Neural cell (in vitro differentiated cells): ENCODE measurements at regions not wholly inside any gene's neighbourhood (a gene's known extent, or its start where the extent isn't known, plus 50 kb on each side); places are given as distances from the start of the nearest gene placed in this dataset.

Source experiments
- H2AFZ ChIP-seq: fragments of 200-600, 300-800 bp; sonication (generic), shearing (Covaris generic); 2 replicates; pipeline ENCODE4 v1.6.0; 2014; ENCODE audit warnings: low read depth, mild to moderate bottlenecking, antibody characterized with exemption, low read length, moderate library complexity
- H3F3A ChIP-seq: fragments of 200-600 bp; shearing (Covaris generic); 2 replicates; pipeline ENCODE4 v1.6.1; 2016; ENCODE audit warnings: mild to moderate bottlenecking, moderate library complexity, mixed read lengths, antibody characterized with exemption, low read length; ENCODE audit not compliant: insufficient read depth, poor library complexity, severe bottlenecking
- H3K27ac ChIP-seq: fragments of 200-600, 300-800 bp; sonication (generic), shearing (Covaris generic); 2 replicates; pipeline ENCODE4 v1.5.1; 2014; ENCODE audit warnings: mild to moderate bottlenecking, low read length, moderate library complexity
- H3K27me3 ChIP-seq: fragments of 300-800, 200-600 bp; sonication (generic), shearing (Covaris generic); 2 replicates; pipeline ENCODE4 v1.6.0; 2014; ENCODE audit warnings: mild to moderate bottlenecking, low read depth, low read length, moderate library complexity; ENCODE audit not compliant: insufficient read depth
- H3K36me3 ChIP-seq: fragments of 300-800, 200-600 bp; sonication (generic), shearing (Covaris generic); 2 replicates; pipeline ENCODE4 v1.5.1; 2014; ENCODE audit warnings: mild to moderate bottlenecking, antibody characterized with exemption, low read length, moderate library complexity; ENCODE audit not compliant: insufficient read depth
- H3K4me2 ChIP-seq: fragments of 300-800, 200-600 bp; sonication (generic), shearing (Covaris generic); 2 replicates; pipeline ENCODE4 v1.6.0; 2014; ENCODE audit warnings: mild to moderate bottlenecking, low read length
- H3K4me3 ChIP-seq: fragments of 300-800, 200-600 bp; sonication (generic), shearing (Covaris generic); 2 replicates; pipeline ENCODE4 v1.5.1; 2014; ENCODE audit warnings: mild to moderate bottlenecking, low read length, moderate library complexity
- H3K79me2 ChIP-seq: fragments of 200-600 bp; shearing (Covaris generic); replicated peaks from 2 replicates; pipeline ENCODE4 v1.6.0; 2014; ENCODE audit warnings: mild to moderate bottlenecking, low read length, moderate library complexity; ENCODE audit not compliant: insufficient read depth
- H3K9ac ChIP-seq: fragments of 300-800, 200-600 bp; sonication (generic), shearing (Covaris generic); 2 replicates; pipeline ENCODE4 v1.6.1; 2016; ENCODE audit warnings: mild to moderate bottlenecking, low read length, mixed read lengths
- H3K9me2 ChIP-seq: fragments of 200-600 bp; shearing (Covaris generic); 2 replicates; pipeline ENCODE4 v1.6.1; 2016; ENCODE audit warnings: mild to moderate bottlenecking, low read length, mixed read lengths; ENCODE audit not compliant: insufficient read depth
- H3K9me3 ChIP-seq: fragments of 200-600, 300-800 bp; sonication (generic), shearing (Covaris generic); 2 replicates; pipeline ENCODE4 v1.6.1; 2016; ENCODE audit warnings: mild to moderate bottlenecking, mixed run types, low read length, moderate library complexity, mixed read lengths
- H4K20me1 ChIP-seq: fragments of 200-600 bp; shearing (Covaris generic); 2 replicates; pipeline ENCODE4 v1.6.1; 2016; ENCODE audit warnings: mild to moderate bottlenecking, mixed run types; ENCODE audit not compliant: insufficient read depth
- EP300 ChIP-seq: fragments of 450-650 bp; conservative IDR thresholded peaks from 2 replicates; pipeline ENCODE4 v1.6.1; 2014; ENCODE audit warnings: antibody characterized with exemption, mild to moderate bottlenecking, moderate library complexity; ENCODE audit not compliant: poor library complexity, severe bottlenecking
- EZH2 ChIP-seq: fragments of 200-600, 300-800 bp; shearing (Covaris generic), sonication (generic); IDR thresholded peaks from 2 replicates; pipeline ENCODE4 v1.6.1; 2014; ENCODE audit warnings: antibody characterized with exemption, low read length, borderline replicate concordance, mild to moderate bottlenecking; ENCODE audit not compliant: insufficient read depth, poor library complexity, severe bottlenecking
- MXI1 ChIP-seq: fragments of 450-650 bp; conservative IDR thresholded peaks from 2 replicates; pipeline ENCODE4 v1.6.1; 2014; ENCODE audit warnings: antibody characterized with exemption, mild to moderate bottlenecking; ENCODE audit not compliant: poor library complexity, severe bottlenecking
- POLR2AphosphoS5 ChIP-seq: IDR thresholded peaks from 2 replicates; pipeline ENCODE4 v1.6.1; 2012
- RAD21 ChIP-seq: fragments of 450-650 bp; conservative IDR thresholded peaks from 2 replicates; pipeline ENCODE4 v1.6.1; 2014; ENCODE audit warnings: antibody characterized with exemption, mild to moderate bottlenecking, moderate library complexity
- SMC3 ChIP-seq: fragments of 450-650 bp; conservative IDR thresholded peaks from 2 replicates; pipeline ENCODE4 v1.6.1; 2014; ENCODE audit warnings: antibody characterized with exemption, mild to moderate bottlenecking, moderate library complexity; ENCODE audit not compliant: poor library complexity
- TAF1 ChIP-seq: IDR thresholded peaks from 2 replicates; pipeline ENCODE4 v1.6.1; 2012; ENCODE audit warnings: low read depth
- TF ChIP-seq, protein P1 (sequence below): IDR thresholded peaks from 2 replicates; pipeline ENCODE4 v1.6.1; 2012; ENCODE audit warnings: borderline replicate concordance
- TF ChIP-seq, protein P2 (sequence below): fragments of 450-650 bp; IDR thresholded peaks from 2 replicates; pipeline ENCODE4 v1.5.1; 2014; ENCODE audit warnings: antibody characterized with exemption, mild to moderate bottlenecking, moderate library complexity; ENCODE audit not compliant: poor library complexity, severe bottlenecking

DNA sequence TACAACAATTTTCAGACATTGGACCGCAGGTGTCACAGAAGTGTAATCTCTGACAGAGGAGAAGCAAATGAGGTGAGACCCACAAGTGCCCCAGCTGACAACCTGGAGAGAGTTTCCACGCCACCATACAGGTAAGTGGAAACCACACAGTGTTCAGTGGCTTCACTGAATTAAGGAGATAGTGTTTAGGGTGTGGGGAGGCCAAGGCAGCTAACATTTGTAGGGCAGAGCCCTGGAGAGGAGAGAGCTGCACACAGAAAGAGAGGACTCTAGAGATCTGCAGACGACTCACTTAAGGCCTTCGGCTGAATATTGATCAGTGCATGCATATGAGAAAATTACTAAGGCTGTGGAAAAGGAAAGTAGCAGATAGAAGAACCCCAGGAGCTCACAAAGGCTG lies 228.9 kb upstream of the TNRC6C start:
- no peak overlapping the region for H2AFZ ChIP-seq
- peaks cover 3% of the 10 kb centered on the region for H3K9me3 ChIP-seq
- H4K20me1 ChIP-seq = no peaks in the 10 kb centered on the region
- no peaks in the 10 kb centered on the region for H3K36me3 ChIP-seq
- H3K27ac ChIP-seq = no peak overlapping the region
- TF ChIP-seq, protein P1, sequence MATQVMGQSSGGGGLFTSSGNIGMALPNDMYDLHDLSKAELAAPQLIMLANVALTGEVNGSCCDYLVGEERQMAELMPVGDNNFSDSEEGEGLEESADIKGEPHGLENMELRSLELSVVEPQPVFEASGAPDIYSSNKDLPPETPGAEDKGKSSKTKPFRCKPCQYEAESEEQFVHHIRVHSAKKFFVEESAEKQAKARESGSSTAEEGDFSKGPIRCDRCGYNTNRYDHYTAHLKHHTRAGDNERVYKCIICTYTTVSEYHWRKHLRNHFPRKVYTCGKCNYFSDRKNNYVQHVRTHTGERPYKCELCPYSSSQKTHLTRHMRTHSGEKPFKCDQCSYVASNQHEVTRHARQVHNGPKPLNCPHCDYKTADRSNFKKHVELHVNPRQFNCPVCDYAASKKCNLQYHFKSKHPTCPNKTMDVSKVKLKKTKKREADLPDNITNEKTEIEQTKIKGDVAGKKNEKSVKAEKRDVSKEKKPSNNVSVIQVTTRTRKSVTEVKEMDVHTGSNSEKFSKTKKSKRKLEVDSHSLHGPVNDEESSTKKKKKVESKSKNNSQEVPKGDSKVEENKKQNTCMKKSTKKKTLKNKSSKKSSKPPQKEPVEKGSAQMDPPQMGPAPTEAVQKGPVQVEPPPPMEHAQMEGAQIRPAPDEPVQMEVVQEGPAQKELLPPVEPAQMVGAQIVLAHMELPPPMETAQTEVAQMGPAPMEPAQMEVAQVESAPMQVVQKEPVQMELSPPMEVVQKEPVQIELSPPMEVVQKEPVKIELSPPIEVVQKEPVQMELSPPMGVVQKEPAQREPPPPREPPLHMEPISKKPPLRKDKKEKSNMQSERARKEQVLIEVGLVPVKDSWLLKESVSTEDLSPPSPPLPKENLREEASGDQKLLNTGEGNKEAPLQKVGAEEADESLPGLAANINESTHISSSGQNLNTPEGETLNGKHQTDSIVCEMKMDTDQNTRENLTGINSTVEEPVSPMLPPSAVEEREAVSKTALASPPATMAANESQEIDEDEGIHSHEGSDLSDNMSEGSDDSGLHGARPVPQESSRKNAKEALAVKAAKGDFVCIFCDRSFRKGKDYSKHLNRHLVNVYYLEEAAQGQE = no peak
- no peak for TF ChIP-seq MXI1
- no peak for TF ChIP-seq EZH2
- TF ChIP-seq TAF1 = no peak
- TF ChIP-seq RAD21 = no peak
- no peak for TF ChIP-seq SMC3
- no peak for TF ChIP-seq POLR2AphosphoS5
- TF ChIP-seq, protein P2, sequence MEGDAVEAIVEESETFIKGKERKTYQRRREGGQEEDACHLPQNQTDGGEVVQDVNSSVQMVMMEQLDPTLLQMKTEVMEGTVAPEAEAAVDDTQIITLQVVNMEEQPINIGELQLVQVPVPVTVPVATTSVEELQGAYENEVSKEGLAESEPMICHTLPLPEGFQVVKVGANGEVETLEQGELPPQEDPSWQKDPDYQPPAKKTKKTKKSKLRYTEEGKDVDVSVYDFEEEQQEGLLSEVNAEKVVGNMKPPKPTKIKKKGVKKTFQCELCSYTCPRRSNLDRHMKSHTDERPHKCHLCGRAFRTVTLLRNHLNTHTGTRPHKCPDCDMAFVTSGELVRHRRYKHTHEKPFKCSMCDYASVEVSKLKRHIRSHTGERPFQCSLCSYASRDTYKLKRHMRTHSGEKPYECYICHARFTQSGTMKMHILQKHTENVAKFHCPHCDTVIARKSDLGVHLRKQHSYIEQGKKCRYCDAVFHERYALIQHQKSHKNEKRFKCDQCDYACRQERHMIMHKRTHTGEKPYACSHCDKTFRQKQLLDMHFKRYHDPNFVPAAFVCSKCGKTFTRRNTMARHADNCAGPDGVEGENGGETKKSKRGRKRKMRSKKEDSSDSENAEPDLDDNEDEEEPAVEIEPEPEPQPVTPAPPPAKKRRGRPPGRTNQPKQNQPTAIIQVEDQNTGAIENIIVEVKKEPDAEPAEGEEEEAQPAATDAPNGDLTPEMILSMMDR = no peak
- no peak for TF ChIP-seq EP300
- H3K79me2 ChIP-seq = no peaks in the 10 kb centered on the region
- no peak overlapping the region for H3K4me2 ChIP-seq
- H3K27me3 ChIP-seq = no peaks in the 10 kb centered on the region
- H3K9ac ChIP-seq = no peak overlapping the region
- H3F3A ChIP-seq = no peaks in the 10 kb centered on the region
- H3K4me3 ChIP-seq = no peak overlapping the region
- no peaks in the 10 kb centered on the region for H3K9me2 ChIP-seq

DNA sequence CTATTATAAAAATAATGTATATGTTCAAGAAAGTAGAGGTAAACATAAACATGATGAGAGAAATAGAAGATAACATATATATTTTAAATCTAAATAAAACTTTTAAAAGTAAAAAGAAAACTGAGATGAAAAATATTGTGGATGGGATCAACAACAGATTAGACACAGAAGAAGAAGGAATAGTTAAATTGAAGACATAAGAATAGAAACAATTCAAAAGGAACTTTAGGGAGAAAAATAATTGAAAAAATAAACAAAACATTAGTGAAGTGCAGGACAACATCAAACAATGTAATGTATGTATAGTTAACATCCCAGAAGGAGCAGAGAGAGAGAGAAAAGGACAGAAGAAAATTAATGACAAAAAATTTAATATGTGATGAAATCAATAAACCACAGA lies 228.1 kb upstream of the TNRC6C start:
- Histone ChIP-seq H3F3A (no peaks in the 10 kb centered on the region), H3K9me3 (peaks cover 3% of the 10 kb centered on the region), H3K79me2 (no peaks in the 10 kb centered on the region), H3K27me3 (no peaks in the 10 kb centered on the region), H3K36me3 (no peaks in the 10 kb centered on the region), H2AFZ (no peak overlapping the region), H4K20me1 (no peaks in the 10 kb centered on the region), H3K9ac (no peak overlapping the region), H3K4me3 (no peak overlapping the region), H3K4me2 (no peak overlapping the region), H3K27ac (no peak overlapping the region), H3K9me2 (no peaks in the 10 kb centered on the region)
- TF ChIP-seq, protein P2 = no peak
- no peak for TF ChIP-seq POLR2AphosphoS5
